GM23338 (cell line): ENCODE measurements at regions not wholly inside any gene's neighbourhood (a gene's known extent, or its start where the extent isn't known, plus 50 kb on each side); places are given as distances from the start of the nearest gene placed in this dataset.

Source experiments
- ATAC-seq: fragments of 200-7000 bp; cut with Tn5 transposase; 3 replicates; pipeline ENCODE4 v1.9.1; 2020
- DNase-seq: peaks from one replicate; pipeline ENCODE4 v3.0.0-alpha.2; 2015; ENCODE audit warnings: low spot score
- H2AFZ ChIP-seq: fragments of 200-600 bp; sonication (generic); 2 replicates; pipeline ENCODE4 v1.8.0; 2016; ENCODE audit warnings: antibody characterized with exemption, mild to moderate bottlenecking, moderate library complexity
- H3F3A ChIP-seq: fragments of 200-600 bp; sonication (generic); replicated peaks from 2 replicates; pipeline ENCODE4 v1.8.0; 2017; ENCODE audit warnings: antibody characterized with exemption, mixed run types, low read depth
- H3K27ac ChIP-seq: fragments of 200-600 bp; sonication (generic); 2 replicates; pipeline ENCODE4 v1.6.1; 2016; ENCODE audit warnings: low read depth
- H3K27me3 ChIP-seq: fragments of 200-600 bp; sonication (generic); 2 replicates; pipeline ENCODE4 v1.8.0; 2016; ENCODE audit warnings: mild to moderate bottlenecking, mixed run types, moderate library complexity; ENCODE audit not compliant: insufficient read depth
- H3K36me3 ChIP-seq: fragments of 200-600 bp; sonication (generic); 2 replicates; pipeline ENCODE4 v1.8.0; 2016; ENCODE audit warnings: mild to moderate bottlenecking; ENCODE audit not compliant: insufficient read depth
- H3K4me1 ChIP-seq: fragments of 200-600 bp; sonication (generic); 2 replicates; pipeline ENCODE4 v1.8.0; 2016; ENCODE audit warnings: mild to moderate bottlenecking, moderate library complexity; ENCODE audit not compliant: insufficient read depth
- H3K4me2 ChIP-seq: fragments of 200-600 bp; sonication (generic); 2 replicates; pipeline ENCODE4 v1.7.1; 2017; ENCODE audit warnings: mixed run types
- H3K4me3 ChIP-seq: fragments of 200-600 bp; sonication (generic); 2 replicates; pipeline ENCODE4 v1.6.1; 2016; ENCODE audit warnings: mixed run types
- H3K79me2 ChIP-seq: fragments of 200-600 bp; sonication (generic); replicated peaks from 2 replicates; pipeline ENCODE4 v1.8.0; 2017; ENCODE audit warnings: mild to moderate bottlenecking; ENCODE audit not compliant: insufficient read depth
- H3K9me2 ChIP-seq: fragments of 200-600 bp; sonication (generic); 2 replicates; pipeline ENCODE4 v1.8.0; 2017; ENCODE audit not compliant: insufficient read depth
- H4K20me1 ChIP-seq: fragments of 200-600 bp; sonication (generic); replicated peaks from 2 replicates; pipeline ENCODE4 v1.8.0; 2017; ENCODE audit warnings: mild to moderate bottlenecking; ENCODE audit not compliant: insufficient read depth
- H3K27ac Mint-ChIP-seq: 2 replicates; pipeline ENCODE4 v1.8.0; 2020; ENCODE audit warnings: inconsistent platforms, mild to moderate bottlenecking, moderate library complexity, mixed read lengths
- H3K27me3 Mint-ChIP-seq: 3 replicates; pipeline ENCODE4 v1.8.0; 2022; ENCODE audit warnings: low read depth, mild to moderate bottlenecking, moderate library complexity, mixed read lengths, inconsistent platforms; ENCODE audit not compliant: insufficient read depth, poor library complexity
- H3K36me3 Mint-ChIP-seq: 3 replicates; pipeline ENCODE4 v1.8.0; 2021; ENCODE audit warnings: low read depth, mild to moderate bottlenecking, inconsistent platforms, moderate library complexity, mixed read lengths
- H3K4me1 Mint-ChIP-seq: 3 replicates; pipeline ENCODE4 v1.8.0; 2020; ENCODE audit warnings: mild to moderate bottlenecking, inconsistent platforms, mixed read lengths
- H3K4me3 Mint-ChIP-seq: 3 replicates; pipeline ENCODE4 v1.8.0; 2021; ENCODE audit warnings: moderate library complexity, mild to moderate bottlenecking, inconsistent platforms, mixed read lengths
- H3K9me3 Mint-ChIP-seq: 3 replicates; pipeline ENCODE4 v1.8.0; 2020; ENCODE audit warnings: moderate library complexity, mild to moderate bottlenecking, inconsistent platforms, mixed read lengths
- CTCF ChIP-seq, 2 experiments: fragments of 200-600 bp in 1 of 2; sonication (generic) in 1 of 2; conservative IDR thresholded peaks; 2 replicates each; pipeline versions ENCODE4 v1.5.1 to v1.6.1; 2016 to 2017; ENCODE audit warnings: antibody characterized with exemption in 2 of 2, low read depth in 2 of 2, mild to moderate bottlenecking in 2 of 2, moderate library complexity in 1 of 2
- EZH2 ChIP-seq: fragments of 200-600 bp; sonication (generic); IDR thresholded peaks from one replicate; pipeline ENCODE4 v1.8.0; 2017; ENCODE audit warnings: antibody characterized with exemption, mild to moderate bottlenecking, low read depth; ENCODE audit not compliant: unreplicated experiment
- EZH2phosphoT487 ChIP-seq: fragments of 200-600 bp; sonication (generic); IDR thresholded peaks from one replicate; pipeline ENCODE4 v1.8.1; 2018; ENCODE audit warnings: antibody characterized with exemption; ENCODE audit not compliant: unreplicated experiment
- JUNB ChIP-seq: IDR thresholded peaks from one replicate; pipeline ENCODE4 v1.6.1; 2016; ENCODE audit warnings: antibody characterized with exemption; ENCODE audit not compliant: unreplicated experiment
- POLR2AphosphoS5 ChIP-seq: IDR thresholded peaks from 2 replicates; pipeline ENCODE4 v1.6.1; 2016; ENCODE audit warnings: antibody characterized with exemption, low read depth
- REST ChIP-seq: IDR thresholded peaks from one replicate; pipeline ENCODE4 v1.6.1; 2018; ENCODE audit warnings: antibody characterized with exemption; ENCODE audit not compliant: unreplicated experiment
- ZNF462 ChIP-seq: fragments of 250-450 bp; sonication (Bioruptor Pico); IDR thresholded peaks from 2 replicates; pipeline ENCODE4 v1.5.0; 2020; ENCODE audit warnings: mild to moderate bottlenecking, moderate library complexity

GRCh38 chr17:55570391-55570790, 59.1 kb upstream of the SMIM36 start:
- Histone ChIP-seq H2AFZ (peak overlapping the region; percentile 18; the same call in 1 of the 2 replicates), H3K36me3 (no peaks in the 10 kb centered on the region), H3K4me2 (no peak overlapping the region), H3K9me2 (no peaks in the 10 kb centered on the region), H3K79me2 (no peaks in the 10 kb centered on the region), H3F3A (no peaks in the 10 kb centered on the region), H3K27ac (no peak overlapping the region), H3K4me1 (peaks cover 4% of the 10 kb centered on the region; the same call in 1 of the 2 replicates), H3K4me3 (no peak overlapping the region), H4K20me1 (no peaks in the 10 kb centered on the region), H3K27me3 (no peaks in the 10 kb centered on the region)
- Mint-ChIP-seq H3K9me3 (no peaks in the 10 kb centered on the region; the same call in 1 of the 3 replicates), H3K27ac (no peak overlapping the region), H3K36me3 (no peaks in the 10 kb centered on the region), H3K27me3 (peaks cover 4% of the 10 kb centered on the region), H3K4me1 (peaks cover 26% of the 10 kb centered on the region), H3K4me3 (no peak overlapping the region)
- DNase-seq (no peak), ATAC-seq (peak; percentile 39; the same call in 2 of the 3 replicates)
- TF ChIP-seq POLR2AphosphoS5: no peak
- TF ChIP-seq ZNF462 (CRISPR knock-in tag): no peak
- TF ChIP-seq JUNB: no peak
- no peak for TF ChIP-seq CTCF (conservative IDR thresholded peaks at IDR 0.05; ENCODE audit: low read depth in 2 of 2)
- no peak for TF ChIP-seq EZH2
- TF ChIP-seq REST: no peak
- TF ChIP-seq EZH2phosphoT487: no peak
